HEK293 (cell line): ENCODE measurements at regions not wholly inside any gene's neighbourhood (a gene's known extent, or its start where the extent isn't known, plus 50 kb on each side); places are given as distances from the start of the nearest gene placed in this dataset.

Experiments used
- CTCF ChIA-PET: fragments of 350-600 bp; formaldehyde crosslinking; extraction: SDS; loops from one replicate; lab custom pipeline; 2021; ENCODE audit warnings: antibody characterized with exemption; lab: Yijun Ruan, JAX
- POLR2A ChIA-PET: fragments of 300-600 bp; formaldehyde crosslinking; extraction: SDS; loops from one replicate; lab custom pipeline; 2020; ENCODE audit warnings: antibody characterized with exemption, inconsistent platforms; lab: Yijun Ruan, JAX
- H3K27ac ChIP-seq: fragments of 200-500 bp; sonication (Bioruptor generic); 2 replicates; pipeline ENCODE4 v1.5.1; 2014; ENCODE audit warnings: low read depth, low read length, control low read depth, inconsistent platforms; ENCODE audit errors: extremely low read depth
- H3K36me3 ChIP-seq, 2 experiments: fragments of 200-500 bp in 1 of 2; sonication (Bioruptor generic) in 1 of 2; 1 replicate in 1 of 2; 2 replicates in 1 of 2; pipeline ENCODE4 v1.5.1; 2014 to 2017; ENCODE audit warnings: inconsistent platforms in 2 of 2, low read length in 2 of 2; ENCODE audit not compliant: control insufficient read depth in 2 of 2, insufficient read depth in 1 of 2
- H3K4me1 ChIP-seq: fragments of 200-500 bp; sonication (Bioruptor generic); 2 replicates; pipeline ENCODE4 v1.5.1; 2014; ENCODE audit warnings: mild to moderate bottlenecking, low read length, inconsistent platforms; ENCODE audit not compliant: control insufficient read depth, insufficient read depth
- H3K4me3 ChIP-seq: 2 replicates; pipeline ENCODE4 v1.5.1; 2011; ENCODE audit warnings: low read depth, mild to moderate bottlenecking, control low read depth, low read length, moderate library complexity
- H3K9me3 ChIP-seq: fragments of 200-500 bp; sonication (Bioruptor generic); 2 replicates; pipeline ENCODE4 v1.5.1; 2014; ENCODE audit warnings: low read depth, low read length, inconsistent platforms; ENCODE audit not compliant: control insufficient read depth, insufficient read depth
- FEZF1 ChIP-seq: fragments of 450-650 bp; formaldehyde crosslinking; IDR thresholded peaks from 2 replicates; pipeline ENCODE4 v1.5.1; 2016; ENCODE audit warnings: missing biosample characterization, missing genetic modification characterization
- MEIS1 ChIP-seq: sonication (generic); formaldehyde crosslinking; IDR thresholded peaks from 2 replicates; pipeline ENCODE4 v1.8.1; 2022; ENCODE audit warnings: missing genetic modification reagents, mild to moderate bottlenecking, borderline replicate concordance
- SCRT1 ChIP-seq: fragments of 450-650 bp; formaldehyde crosslinking; IDR thresholded peaks from 2 replicates; pipeline ENCODE4 v1.5.1; 2016; ENCODE audit warnings: missing biosample characterization, missing genetic modification characterization, borderline replicate concordance
- SETDB1 ChIP-seq: IDR thresholded peaks from one replicate; pipeline ENCODE4 v1.6.1; 2017; ENCODE audit warnings: mild to moderate bottlenecking, low read length, moderate library complexity, mixed read lengths; ENCODE audit not compliant: insufficient read length
- ZFHX2 ChIP-seq: fragments of 450-650 bp; formaldehyde crosslinking; conservative IDR thresholded peaks from 2 replicates; pipeline ENCODE4 v1.5.1; 2016; ENCODE audit warnings: missing biosample characterization, missing genetic modification characterization
- ZFP3 ChIP-seq: fragments of 450-650 bp; formaldehyde crosslinking; IDR thresholded peaks from 2 replicates; pipeline ENCODE4 v1.5.1; 2016; ENCODE audit warnings: low read depth, missing biosample characterization, missing genetic modification characterization
- ZNF292 ChIP-seq: fragments of 450-650 bp; formaldehyde crosslinking; IDR thresholded peaks from 2 replicates; pipeline ENCODE4 v1.5.1; 2016; ENCODE audit warnings: low read depth, missing biosample characterization, missing genetic modification characterization, borderline replicate concordance
- ZNF350 ChIP-seq: fragments of 450-650 bp; formaldehyde crosslinking; IDR thresholded peaks from 2 replicates; pipeline ENCODE4 v1.5.0; 2017; ENCODE audit warnings: missing biosample characterization, mild to moderate bottlenecking, missing genetic modification characterization
- ZNF423 ChIP-seq: fragments of 450-650 bp; formaldehyde crosslinking; IDR thresholded peaks from 2 replicates; pipeline ENCODE4 v1.5.1; 2016; ENCODE audit warnings: missing biosample characterization, missing genetic modification characterization
- ZNF610 ChIP-seq: fragments of 450-650 bp; formaldehyde crosslinking; IDR thresholded peaks from 2 replicates; pipeline ENCODE4 v1.5.1; 2016; ENCODE audit warnings: missing biosample characterization, missing genetic modification characterization, borderline replicate concordance
- ZNF660 ChIP-seq: fragments of 450-650 bp; IDR thresholded peaks from 2 replicates; pipeline ENCODE4 v1.5.1; 2018; ENCODE audit warnings: missing biosample characterization, mild to moderate bottlenecking, missing genetic modification characterization
- ZNF776 ChIP-seq: fragments of 450-650 bp; formaldehyde crosslinking; IDR thresholded peaks from 2 replicates; pipeline ENCODE4 v1.5.0; 2017; ENCODE audit warnings: missing biosample characterization, missing genetic modification characterization, borderline replicate concordance
- ZSCAN23 ChIP-seq: fragments of 450-650 bp; formaldehyde crosslinking; IDR thresholded peaks from 2 replicates; pipeline ENCODE4 v1.5.1; 2016; ENCODE audit warnings: missing biosample characterization, missing genetic modification characterization
- TF ChIP-seq, protein P1 (sequence below): fragments of 450-650 bp; formaldehyde crosslinking; IDR thresholded peaks from 2 replicates; pipeline ENCODE4 v1.5.1; 2016; ENCODE audit warnings: missing biosample characterization, missing genetic modification characterization
- TF ChIP-seq, protein P2 (sequence below): fragments of 450-650 bp; formaldehyde crosslinking; IDR thresholded peaks from 2 replicates; pipeline ENCODE4 v1.5.1; 2017; ENCODE audit warnings: missing biosample characterization, missing genetic modification characterization
- TF ChIP-seq, protein P3 (sequence below): fragments of 450-650 bp; formaldehyde crosslinking; IDR thresholded peaks from 2 replicates; pipeline ENCODE4 v1.5.1; 2016; ENCODE audit warnings: missing biosample characterization, missing genetic modification characterization, borderline replicate concordance
- TF ChIP-seq, protein P4 (sequence below): fragments of 450-650 bp; formaldehyde crosslinking; IDR thresholded peaks from 2 replicates; pipeline ENCODE4 v1.5.1; 2016; ENCODE audit warnings: missing biosample characterization, missing genetic modification characterization, low read depth
- TF ChIP-seq, protein P5 (sequence below): fragments of 450-650 bp; formaldehyde crosslinking; IDR thresholded peaks from 2 replicates; pipeline ENCODE4 v1.5.1; 2016; ENCODE audit warnings: missing biosample characterization, missing genetic modification characterization

DNA sequence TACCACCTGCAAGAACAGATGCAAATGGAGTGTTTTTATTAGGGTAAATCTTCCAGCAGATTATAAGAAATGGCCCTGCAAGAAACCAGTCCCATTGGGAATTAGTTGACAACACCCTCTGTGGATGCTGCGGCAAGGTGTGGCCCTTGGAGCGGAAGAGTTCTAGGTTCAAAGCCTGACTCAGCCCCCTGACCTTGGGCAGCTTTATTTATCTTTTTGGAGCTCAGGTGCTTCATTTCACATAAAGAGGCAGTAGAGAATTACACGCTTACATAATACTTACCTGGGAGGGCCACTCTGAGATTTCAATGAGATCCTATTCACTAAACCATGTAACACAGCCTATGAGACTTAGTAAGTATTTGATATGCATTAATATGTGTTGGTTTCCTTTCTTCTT lies 318.2 kb upstream of the SOX9 start:
- CTCF ChIA-PET: interaction anchor here (1.0 kb wide), 1 partner anchor 42 kb away, joined by 3 read pairs; no protein-coding TSS in a partner anchor

DNA sequence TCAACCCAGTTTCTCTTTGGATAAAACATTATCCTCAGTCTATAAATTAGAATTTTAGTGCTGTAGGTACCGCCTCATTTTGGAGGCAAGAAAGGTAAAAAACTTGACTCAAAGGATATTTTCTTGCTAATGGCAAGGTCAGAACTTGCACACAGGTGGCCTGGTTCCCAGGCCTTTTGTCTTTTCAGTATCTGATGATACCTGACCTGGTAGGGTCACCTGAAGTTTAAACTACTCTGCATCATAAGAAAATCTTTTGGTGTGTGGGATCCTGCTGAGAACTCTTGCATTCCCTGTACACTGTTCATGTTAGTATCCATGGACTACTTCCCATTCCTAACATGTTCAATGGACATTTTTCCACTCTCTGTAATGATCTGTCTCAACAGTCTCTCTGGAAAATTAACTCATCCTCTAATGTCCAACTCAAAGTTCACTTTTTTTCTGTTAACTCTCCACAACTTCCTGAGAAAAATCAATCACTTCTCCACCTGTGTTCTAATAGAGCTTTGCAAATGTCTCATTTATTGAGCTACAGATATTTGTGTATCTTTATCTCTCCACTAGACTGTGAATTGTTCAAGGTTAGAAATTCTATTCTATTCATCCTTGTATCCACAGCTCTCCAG lies 317.1 kb upstream of the SOX9 start:
- H3K9me3 ChIP-seq: no peaks in the 10 kb centered on the region
- no peaks in the 10 kb centered on the region for H3K36me3 ChIP-seq
- no peak overlapping the region for H3K4me3 ChIP-seq
- no peaks in the 10 kb centered on the region for H3K4me1 ChIP-seq
- ChIA-PET POLR2A (no interaction called here), CTCF (interaction anchor here (0.6 kb wide), 2 partner anchors 108 to 379 kb away, joined by 5 read pairs; no protein-coding TSS in a partner anchor)
- no peak overlapping the region for H3K27ac ChIP-seq
- no peak for TF ChIP-seq FEZF1 (tag by site-specific recombination)
- TF ChIP-seq, protein P1, sequence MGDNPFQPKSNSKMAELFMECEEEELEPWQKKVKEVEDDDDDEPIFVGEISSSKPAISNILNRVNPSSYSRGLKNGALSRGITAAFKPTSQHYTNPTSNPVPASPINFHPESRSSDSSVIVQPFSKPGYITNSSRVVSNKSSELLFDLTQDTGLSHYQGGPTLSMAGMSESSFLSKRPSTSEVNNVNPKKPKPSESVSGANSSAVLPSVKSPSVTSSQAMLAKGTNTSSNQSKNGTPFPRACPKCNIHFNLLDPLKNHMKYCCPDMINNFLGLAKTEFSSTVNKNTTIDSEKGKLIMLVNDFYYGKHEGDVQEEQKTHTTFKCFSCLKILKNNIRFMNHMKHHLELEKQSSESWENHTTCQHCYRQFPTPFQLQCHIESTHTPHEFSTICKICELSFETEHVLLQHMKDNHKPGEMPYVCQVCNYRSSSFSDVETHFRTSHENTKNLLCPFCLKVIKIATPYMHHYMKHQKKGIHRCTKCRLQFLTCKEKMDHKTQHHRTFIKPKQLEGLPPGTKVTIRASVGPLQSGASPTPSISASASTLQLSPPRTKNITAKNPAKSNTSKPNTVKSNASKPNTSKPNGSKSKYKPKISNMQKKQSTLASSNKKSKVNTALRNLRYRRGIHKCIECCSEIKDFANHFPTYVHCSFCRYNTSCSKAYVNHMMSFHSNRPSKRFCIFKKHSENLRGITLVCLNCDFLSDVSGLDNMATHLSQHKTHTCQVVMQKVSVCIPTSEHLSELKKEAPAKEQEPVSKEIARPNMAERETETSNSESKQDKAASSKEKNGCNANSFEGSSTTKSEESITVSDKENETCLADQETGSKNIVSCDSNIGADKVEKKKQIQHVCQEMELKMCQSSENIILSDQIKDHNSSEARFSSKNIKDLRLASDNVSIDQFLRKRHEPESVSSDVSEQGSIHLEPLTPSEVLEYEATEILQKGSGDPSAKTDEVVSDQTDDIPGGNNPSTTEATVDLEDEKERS (tag by site-specific recombination): no peak
- no peak for TF ChIP-seq ZNF776 (tag by site-specific recombination)
- TF ChIP-seq, protein P2, sequence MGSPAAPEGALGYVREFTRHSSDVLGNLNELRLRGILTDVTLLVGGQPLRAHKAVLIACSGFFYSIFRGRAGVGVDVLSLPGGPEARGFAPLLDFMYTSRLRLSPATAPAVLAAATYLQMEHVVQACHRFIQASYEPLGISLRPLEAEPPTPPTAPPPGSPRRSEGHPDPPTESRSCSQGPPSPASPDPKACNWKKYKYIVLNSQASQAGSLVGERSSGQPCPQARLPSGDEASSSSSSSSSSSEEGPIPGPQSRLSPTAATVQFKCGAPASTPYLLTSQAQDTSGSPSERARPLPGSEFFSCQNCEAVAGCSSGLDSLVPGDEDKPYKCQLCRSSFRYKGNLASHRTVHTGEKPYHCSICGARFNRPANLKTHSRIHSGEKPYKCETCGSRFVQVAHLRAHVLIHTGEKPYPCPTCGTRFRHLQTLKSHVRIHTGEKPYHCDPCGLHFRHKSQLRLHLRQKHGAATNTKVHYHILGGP (tag by site-specific recombination): no peak
- no peak for TF ChIP-seq ZNF423 (tag by site-specific recombination)

More for the DNA sequence above, 318.2 kb upstream of the SOX9 start:
- H3K27ac ChIP-seq: no peak overlapping the region
- POLR2A ChIA-PET: interaction anchor here (0.6 kb wide), 1 partner anchor 67 kb away, joined by 3 read pairs; no protein-coding TSS in a partner anchor
- no peaks in the 10 kb centered on the region for H3K36me3 ChIP-seq
- no peaks in the 10 kb centered on the region for H3K9me3 ChIP-seq
- no peaks in the 10 kb centered on the region for H3K4me1 ChIP-seq
- no peak overlapping the region for H3K4me3 ChIP-seq
- TF ChIP-seq ZNF610: no peak
- no peak for TF ChIP-seq ZFHX2 (tag by site-specific recombination)
- TF ChIP-seq, protein P3, sequence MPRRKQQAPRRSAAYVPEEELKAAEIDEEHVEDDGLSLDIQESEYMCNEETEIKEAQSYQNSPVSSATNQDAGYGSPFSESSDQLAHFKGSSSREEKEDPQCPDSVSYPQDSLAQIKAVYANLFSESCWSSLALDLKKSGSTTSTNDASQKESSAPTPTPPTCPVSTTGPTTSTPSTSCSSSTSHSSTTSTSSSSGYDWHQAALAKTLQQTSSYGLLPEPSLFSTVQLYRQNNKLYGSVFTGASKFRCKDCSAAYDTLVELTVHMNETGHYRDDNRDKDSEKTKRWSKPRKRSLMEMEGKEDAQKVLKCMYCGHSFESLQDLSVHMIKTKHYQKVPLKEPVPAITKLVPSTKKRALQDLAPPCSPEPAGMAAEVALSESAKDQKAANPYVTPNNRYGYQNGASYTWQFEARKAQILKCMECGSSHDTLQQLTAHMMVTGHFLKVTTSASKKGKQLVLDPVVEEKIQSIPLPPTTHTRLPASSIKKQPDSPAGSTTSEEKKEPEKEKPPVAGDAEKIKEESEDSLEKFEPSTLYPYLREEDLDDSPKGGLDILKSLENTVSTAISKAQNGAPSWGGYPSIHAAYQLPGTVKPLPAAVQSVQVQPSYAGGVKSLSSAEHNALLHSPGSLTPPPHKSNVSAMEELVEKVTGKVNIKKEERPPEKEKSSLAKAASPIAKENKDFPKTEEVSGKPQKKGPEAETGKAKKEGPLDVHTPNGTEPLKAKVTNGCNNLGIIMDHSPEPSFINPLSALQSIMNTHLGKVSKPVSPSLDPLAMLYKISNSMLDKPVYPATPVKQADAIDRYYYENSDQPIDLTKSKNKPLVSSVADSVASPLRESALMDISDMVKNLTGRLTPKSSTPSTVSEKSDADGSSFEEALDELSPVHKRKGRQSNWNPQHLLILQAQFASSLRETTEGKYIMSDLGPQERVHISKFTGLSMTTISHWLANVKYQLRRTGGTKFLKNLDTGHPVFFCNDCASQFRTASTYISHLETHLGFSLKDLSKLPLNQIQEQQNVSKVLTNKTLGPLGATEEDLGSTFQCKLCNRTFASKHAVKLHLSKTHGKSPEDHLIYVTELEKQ (tag by site-specific recombination): no peak
- TF ChIP-seq SCRT1 (tag by site-specific recombination): no peak
- TF ChIP-seq ZNF292 (tag by site-specific recombination): no peak
- no peak for TF ChIP-seq MEIS1 (CRISPR knock-in tag)
- TF ChIP-seq ZNF660 (tag by site-specific recombination): no peak
- TF ChIP-seq, protein P1 (tag by site-specific recombination): no peak
- TF ChIP-seq, protein P4, sequence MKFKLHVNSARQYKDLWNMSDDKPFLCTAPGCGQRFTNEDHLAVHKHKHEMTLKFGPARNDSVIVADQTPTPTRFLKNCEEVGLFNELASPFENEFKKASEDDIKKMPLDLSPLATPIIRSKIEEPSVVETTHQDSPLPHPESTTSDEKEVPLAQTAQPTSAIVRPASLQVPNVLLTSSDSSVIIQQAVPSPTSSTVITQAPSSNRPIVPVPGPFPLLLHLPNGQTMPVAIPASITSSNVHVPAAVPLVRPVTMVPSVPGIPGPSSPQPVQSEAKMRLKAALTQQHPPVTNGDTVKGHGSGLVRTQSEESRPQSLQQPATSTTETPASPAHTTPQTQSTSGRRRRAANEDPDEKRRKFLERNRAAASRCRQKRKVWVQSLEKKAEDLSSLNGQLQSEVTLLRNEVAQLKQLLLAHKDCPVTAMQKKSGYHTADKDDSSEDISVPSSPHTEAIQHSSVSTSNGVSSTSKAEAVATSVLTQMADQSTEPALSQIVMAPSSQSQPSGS (tag by site-specific recombination): no peak
- no peak for TF ChIP-seq ZNF350 (tag by site-specific recombination)
- no peak for TF ChIP-seq SETDB1
- no peak for TF ChIP-seq ZFP3 (tag by site-specific recombination)
- no peak for TF ChIP-seq ZSCAN23 (tag by site-specific recombination)
- TF ChIP-seq, protein P5, sequence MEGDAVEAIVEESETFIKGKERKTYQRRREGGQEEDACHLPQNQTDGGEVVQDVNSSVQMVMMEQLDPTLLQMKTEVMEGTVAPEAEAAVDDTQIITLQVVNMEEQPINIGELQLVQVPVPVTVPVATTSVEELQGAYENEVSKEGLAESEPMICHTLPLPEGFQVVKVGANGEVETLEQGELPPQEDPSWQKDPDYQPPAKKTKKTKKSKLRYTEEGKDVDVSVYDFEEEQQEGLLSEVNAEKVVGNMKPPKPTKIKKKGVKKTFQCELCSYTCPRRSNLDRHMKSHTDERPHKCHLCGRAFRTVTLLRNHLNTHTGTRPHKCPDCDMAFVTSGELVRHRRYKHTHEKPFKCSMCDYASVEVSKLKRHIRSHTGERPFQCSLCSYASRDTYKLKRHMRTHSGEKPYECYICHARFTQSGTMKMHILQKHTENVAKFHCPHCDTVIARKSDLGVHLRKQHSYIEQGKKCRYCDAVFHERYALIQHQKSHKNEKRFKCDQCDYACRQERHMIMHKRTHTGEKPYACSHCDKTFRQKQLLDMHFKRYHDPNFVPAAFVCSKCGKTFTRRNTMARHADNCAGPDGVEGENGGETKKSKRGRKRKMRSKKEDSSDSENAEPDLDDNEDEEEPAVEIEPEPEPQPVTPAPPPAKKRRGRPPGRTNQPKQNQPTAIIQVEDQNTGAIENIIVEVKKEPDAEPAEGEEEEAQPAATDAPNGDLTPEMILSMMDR (tag by site-specific recombination): no peak
- TF ChIP-seq ZNF423 (tag by site-specific recombination): no peak
